HK-2 (cell line): ENCODE measurements at regions not wholly inside any gene's neighbourhood (a gene's known extent, or its start where the extent isn't known, plus 50 kb on each side); places are given as distances from the start of the nearest gene placed in this dataset.

Experiments used
- DNase-seq: peaks from one replicate; pipeline ENCODE4 v3.0.0-alpha.2; 2018; ENCODE audit not compliant: unreplicated experiment

- DNase-seq = no peak
Observed at GRCh38 chr5:4514067-4514648, 626.0 kb upstream of the ADAMTS16 start.

GRCh38 chr5:4518903-4519672, 621.0 kb upstream of the ADAMTS16 start:
- DNase-seq = no peak

DNA sequence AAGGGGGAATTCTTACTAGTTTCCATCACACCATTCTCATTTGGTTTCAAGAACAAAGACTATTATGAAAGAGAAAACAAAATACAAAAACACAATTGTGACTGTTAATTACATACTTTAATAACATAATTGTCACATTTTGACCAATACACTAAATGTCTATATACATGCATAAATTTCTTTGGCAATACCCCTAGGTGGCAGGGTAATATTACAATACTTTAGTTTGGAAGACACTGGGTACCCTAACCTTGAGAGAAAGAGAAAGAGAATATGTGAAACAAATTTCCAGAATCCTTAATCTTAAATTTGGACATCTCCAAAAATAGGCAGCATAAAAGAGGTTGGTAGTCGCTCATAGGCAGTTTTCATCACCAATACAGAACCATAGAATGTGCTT, 619.6 kb upstream of the ADAMTS16 start:
- no peak for DNase-seq

- DNase-seq = no peak
Observed at GRCh38 chr5:4523038-4523437, 617.1 kb upstream of the ADAMTS16 start.

GRCh38 chr5:4531756-4532704, 608.1 kb upstream of the ADAMTS16 start:
- DNase-seq = no peak

DNA sequence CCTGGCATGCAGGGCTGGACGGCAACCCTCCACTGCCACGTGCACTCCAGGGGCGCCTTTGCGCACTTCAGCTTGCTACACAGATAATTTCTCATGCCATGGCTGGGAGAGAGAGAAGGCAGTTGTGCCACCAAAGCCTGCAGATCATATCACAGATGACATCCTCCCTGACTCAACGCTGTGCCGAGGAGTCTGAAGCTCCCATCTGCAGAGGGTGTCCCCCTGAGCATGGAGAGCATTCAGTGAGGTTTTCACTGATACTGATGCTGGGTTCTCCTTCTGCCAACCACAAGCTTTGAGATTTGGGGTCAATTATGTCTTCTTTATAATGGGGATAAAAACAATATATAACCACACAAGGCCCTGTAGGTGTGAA, 607.4 kb upstream of the ADAMTS16 start:
- no peak for DNase-seq

GRCh38 chr5:4533457-4534105, 606.5 kb upstream of the ADAMTS16 start:
- DNase-seq = no peak

GRCh38 chr5:4537489-4537888, 602.6 kb upstream of the ADAMTS16 start:
- DNase-seq = no peak

GRCh38 chr5:4540375-4541173, 599.6 kb upstream of the ADAMTS16 start:
- DNase-seq = no peak

DNA sequence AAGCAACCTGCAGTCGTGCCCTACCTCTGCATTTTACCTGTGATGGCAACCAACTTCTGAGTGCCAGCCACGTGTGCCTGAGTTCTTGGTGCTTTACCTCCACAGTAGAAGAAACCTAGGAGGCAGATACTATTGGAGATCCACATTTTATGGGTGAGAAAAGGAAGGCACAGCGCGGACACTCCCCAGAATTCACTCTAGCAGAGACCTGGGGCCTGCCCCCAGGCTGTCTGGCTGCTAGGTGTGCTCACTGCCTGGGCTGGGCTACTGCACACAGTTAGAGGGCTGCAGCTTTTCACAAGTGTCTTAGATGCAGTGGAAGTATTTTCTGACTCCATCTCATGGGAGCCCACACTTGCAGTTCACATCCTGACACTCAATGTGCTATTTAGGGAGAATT, 598.8 kb upstream of the ADAMTS16 start:
- DNase-seq = no peak

DNA sequence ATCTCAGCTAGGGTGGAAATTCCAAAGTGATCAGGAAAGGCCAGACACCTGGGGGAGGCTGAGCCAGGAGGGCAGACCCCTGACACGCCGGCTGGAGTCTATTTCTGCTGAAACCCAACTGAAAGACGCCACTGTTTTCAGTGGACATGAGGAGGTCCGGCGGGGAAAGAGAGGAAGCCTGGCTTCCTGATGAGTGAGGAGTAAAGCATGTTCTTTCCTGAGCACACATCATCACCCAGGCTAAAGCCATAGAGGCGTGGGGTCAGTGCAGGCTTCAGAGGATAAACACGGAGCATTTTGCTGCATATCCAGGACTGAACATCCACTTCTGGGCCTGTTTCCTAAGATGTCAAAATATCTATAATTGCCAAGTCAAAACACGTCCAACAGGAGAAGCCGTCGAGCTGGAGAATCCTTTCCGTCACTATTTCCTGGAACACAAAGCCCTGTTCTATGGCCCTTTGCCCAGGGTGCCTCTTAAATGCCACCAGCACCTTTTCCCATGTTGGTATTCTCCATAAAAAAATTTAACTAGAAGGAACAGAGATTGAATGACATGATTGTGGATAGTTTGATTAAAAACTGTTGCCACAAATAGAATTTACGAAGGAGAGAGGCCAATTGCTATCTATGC, 597.9 kb upstream of the ADAMTS16 start:
- DNase-seq = no peak

- DNase-seq = no peak
Observed at GRCh38 chr5:4544049-4544670, 596.0 kb upstream of the ADAMTS16 start.

DNA sequence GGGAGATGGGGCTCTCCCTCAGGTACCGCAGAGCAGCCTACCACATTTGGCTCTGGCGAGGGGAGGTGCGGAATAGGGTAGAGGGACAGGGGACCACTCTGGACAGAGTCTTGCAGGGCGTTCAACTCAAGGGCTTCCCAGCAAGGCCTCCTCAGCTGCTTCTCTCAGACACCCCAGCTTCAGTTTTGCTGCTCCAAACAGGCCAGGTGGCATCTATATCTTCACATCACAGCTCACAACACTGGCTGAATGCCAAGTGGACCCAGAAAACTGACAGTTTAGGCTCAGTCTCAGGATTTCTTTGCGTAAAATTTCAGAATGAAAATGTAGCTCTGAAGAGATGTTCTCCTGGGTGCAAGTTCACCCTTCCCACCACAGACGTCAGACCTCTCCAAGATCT, 592.6 kb upstream of the ADAMTS16 start:
- DNase-seq = no peak

- no peak for DNase-seq
Observed at GRCh38 chr5:4548341-4548740, 591.8 kb upstream of the ADAMTS16 start.

DNA sequence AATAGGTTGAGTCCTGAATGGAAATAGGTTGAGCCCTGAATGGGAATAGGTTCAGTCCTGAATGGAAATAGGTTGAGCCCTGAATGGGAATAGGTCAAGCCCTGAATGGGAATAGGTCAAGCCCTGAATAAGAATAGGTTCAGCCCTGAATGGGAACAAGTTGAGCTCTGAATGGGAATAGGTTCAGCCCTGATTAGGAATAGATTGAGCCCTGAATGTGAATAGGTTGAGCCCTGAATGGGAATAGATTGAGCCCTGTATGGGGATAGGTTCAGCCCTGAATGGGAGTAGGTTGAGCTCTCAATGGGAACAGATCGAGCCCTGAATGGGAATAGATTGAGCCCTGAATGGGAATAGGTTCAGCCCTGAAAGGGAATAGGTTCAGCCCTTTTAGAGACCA, 590.8 kb upstream of the ADAMTS16 start:
- DNase-seq = no peak

- DNase-seq = no peak
Observed at GRCh38 chr5:4551034-4551433, 589.1 kb upstream of the ADAMTS16 start.

GRCh38 chr5:4553130-4553529, 587.0 kb upstream of the ADAMTS16 start:
- DNase-seq = no peak

DNA sequence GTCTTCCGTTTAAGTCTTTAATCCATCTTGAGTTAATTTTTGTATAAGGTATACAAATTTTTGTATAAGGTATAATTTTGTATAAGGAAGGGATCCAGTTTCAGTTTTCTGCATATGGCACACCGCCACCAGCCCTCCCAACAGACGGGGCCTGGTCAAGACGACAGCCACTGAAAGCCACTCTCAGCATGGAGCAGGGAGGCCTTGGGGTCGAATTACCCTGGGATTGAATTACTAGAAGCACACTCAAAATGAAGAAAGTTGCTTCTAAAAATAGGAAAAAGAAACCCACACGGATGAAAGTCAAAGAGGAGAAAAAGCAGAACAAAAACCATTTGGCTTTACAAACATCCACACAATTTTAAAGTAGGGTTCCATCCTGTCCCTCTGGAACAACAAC, 586.2 kb upstream of the ADAMTS16 start:
- no peak for DNase-seq

GRCh38 chr5:4555725-4556285, 584.3 kb upstream of the ADAMTS16 start:
- DNase-seq = no peak

- no peak for DNase-seq
Observed at GRCh38 chr5:4561403-4561802, 578.7 kb upstream of the ADAMTS16 start.
